H1 (cell line): ENCODE measurements at regions not wholly inside any gene's neighbourhood (a gene's known extent, or its start where the extent isn't known, plus 50 kb on each side); places are given as distances from the start of the nearest gene placed in this dataset.

Experiments
- CTCF ChIA-PET: fragments of 300-600 bp; sonication (Branson Sonifier 250); formaldehyde crosslinking; loops from one replicate; lab custom pipeline; 2021; ENCODE audit not compliant: partially characterized antibody; lab: Charles Lee
- POLR2A ChIA-PET: fragments of 300-600 bp; sonication (Branson Sonifier 250); formaldehyde crosslinking; loops from one replicate; lab custom pipeline; 2021; ENCODE audit warnings: inconsistent platforms; ENCODE audit not compliant: partially characterized antibody; lab: Charles Lee
- DNase-seq, 2 experiments: peaks; one replicate each; pipeline versions ENCODE4 v3.0.0 to v3.0.0-alpha.2; 2010 to 2022; ENCODE audit warnings: low spot score in 2 of 2, low read depth in 1 of 2, mixed read lengths in 1 of 2
- FAIRE-seq: peaks from 2 replicates; lab custom pipeline; 2011; peaks lifted over from hg19 to GRCh38; lab: Jason Lieb, UNC
- H2AFZ ChIP-seq: 2 replicates; pipeline ENCODE4 v1.8.1; 2012; ENCODE audit warnings: low read length, inconsistent platforms
- H2AK5ac ChIP-seq: 2 replicates; pipeline ENCODE4 v1.6.1; 2013; ENCODE audit warnings: low read depth, low read length
- H2BK120ac ChIP-seq: replicated peaks from 2 replicates; pipeline ENCODE3; 2013; ENCODE audit warnings: low read depth, low read length, inconsistent platforms
- H2BK12ac ChIP-seq: 2 replicates; pipeline ENCODE4 v1.6.1; 2013; ENCODE audit warnings: low read depth, low read length
- H2BK15ac ChIP-seq: 2 replicates; pipeline ENCODE4 v1.6.1; 2013; ENCODE audit warnings: low read length
- H2BK20ac ChIP-seq: 2 replicates; pipeline ENCODE4 v1.6.1; 2013; ENCODE audit warnings: low read length
- H2BK5ac ChIP-seq: 2 replicates; pipeline ENCODE4 v1.6.1; 2013; ENCODE audit warnings: low read depth, low read length
- H3K14ac ChIP-seq: 2 replicates; pipeline ENCODE4 v1.6.1; 2013; ENCODE audit warnings: inconsistent platforms; ENCODE audit not compliant: insufficient read length
- H3K18ac ChIP-seq: 2 replicates; pipeline ENCODE4 v1.6.1; 2013; ENCODE audit warnings: low read length; ENCODE audit errors: extremely low read depth
- H3K23ac ChIP-seq: 2 replicates; pipeline ENCODE4 v1.6.1; 2013; ENCODE audit warnings: inconsistent platforms; ENCODE audit not compliant: insufficient read length
- H3K23me2 ChIP-seq: 2 replicates; pipeline ENCODE4 v1.6.1; 2013; ENCODE audit warnings: low read depth, low read length
- H3K27ac ChIP-seq: 2 replicates; pipeline ENCODE4 v1.6.1; 2011; ENCODE audit warnings: low read depth, low read length, inconsistent platforms
- H3K27me3 ChIP-seq, 4 experiments: replicated peaks in 1 of 4; 1 replicate in 1 of 4; 2 replicates in 3 of 4; pipeline versions ENCODE4 v1.6.1 to v1.8.1; 2011 to 2013; ENCODE audit warnings: low read length in 3 of 4, mild to moderate bottlenecking in 3 of 4, inconsistent platforms in 2 of 4, mixed read lengths in 2 of 4, moderate library complexity in 1 of 4; ENCODE audit not compliant: control insufficient read depth in 3 of 4, insufficient read depth in 3 of 4; ENCODE audit errors: extremely low read depth in 1 of 4
- H3K36me3 ChIP-seq, 4 experiments: 2 replicates each; pipeline versions ENCODE4 v1.6.1 to v1.8.1; 2011 to 2013; ENCODE audit warnings: mild to moderate bottlenecking in 4 of 4, low read length in 3 of 4, moderate library complexity in 2 of 4, control low read depth in 1 of 4, inconsistent platforms in 1 of 4; ENCODE audit not compliant: insufficient read depth in 4 of 4, control insufficient read depth in 2 of 4
- H3K4ac ChIP-seq: replicated peaks from 2 replicates; pipeline ENCODE3; 2013; ENCODE audit warnings: low read length, low read depth, mixed read lengths, inconsistent platforms; ENCODE audit not compliant: insufficient read length
- H3K4me1 ChIP-seq, 4 experiments: replicated peaks in 1 of 4; 1 replicate in 1 of 4; 2 replicates in 3 of 4; pipeline versions ENCODE4 v1.6.1 to v1.8.1; 2011 to 2013; ENCODE audit warnings: low read length in 3 of 4, inconsistent platforms in 2 of 4, mixed read lengths in 1 of 4; ENCODE audit not compliant: insufficient read depth in 4 of 4, control insufficient read depth in 3 of 4
- H3K4me2 ChIP-seq, 2 experiments: 2 replicates each; pipeline versions ENCODE4 v1.6.1 to v1.8.1; 2011 to 2013; ENCODE audit warnings: low read depth in 2 of 2, low read length in 2 of 2, control low read depth in 1 of 2, inconsistent platforms in 1 of 2, mild to moderate bottlenecking in 1 of 2; ENCODE audit not compliant: insufficient read depth in 1 of 2
- H3K4me3 ChIP-seq, 4 experiments: fragments of 200-600, 300-600 bp in 1 of 4; sonication (generic), shearing (Covaris generic), sonication (Bioruptor Twin) in 1 of 4; 2 replicates each; pipeline versions ENCODE4 v1.5.1 to v1.8.1; 2011 to 2016; ENCODE audit warnings: low read length in 4 of 4, low read depth in 3 of 4, control low read depth in 2 of 4, inconsistent platforms in 2 of 4, mild to moderate bottlenecking in 2 of 4, mixed read lengths in 1 of 4, moderate library complexity in 1 of 4; ENCODE audit not compliant: insufficient read depth in 2 of 4; ENCODE audit errors: extremely low read depth in 1 of 4
- H3K56ac ChIP-seq: replicated peaks from 2 replicates; pipeline ENCODE3; 2013; ENCODE audit warnings: low read depth, mild to moderate bottlenecking, mixed read lengths, low read length, inconsistent platforms; ENCODE audit not compliant: insufficient read length
- H3K79me1 ChIP-seq: 2 replicates; pipeline ENCODE4 v1.6.1; 2013; ENCODE audit warnings: low read depth, low read length, control low read depth
- H3K79me2 ChIP-seq, 2 experiments: 2 replicates each; pipeline versions ENCODE4 v1.6.1 to v1.8.1; 2012 to 2013; ENCODE audit warnings: low read length in 2 of 2, mild to moderate bottlenecking in 2 of 2, inconsistent platforms in 1 of 2; ENCODE audit not compliant: insufficient read depth in 2 of 2, control insufficient read depth in 1 of 2
- H3K9ac ChIP-seq, 4 experiments: replicated peaks in 1 of 4; 1 replicate in 1 of 4; 2 replicates in 3 of 4; pipeline versions ENCODE4 v1.6.1 to v1.8.1; 2011 to 2013; ENCODE audit warnings: low read depth in 3 of 4, low read length in 3 of 4, control low read depth in 2 of 4, mild to moderate bottlenecking in 2 of 4, moderate library complexity in 2 of 4, inconsistent platforms in 1 of 4; ENCODE audit errors: extremely low read depth in 1 of 4
- H3K9me3 ChIP-seq, 2 experiments: 2 replicates each; pipeline versions ENCODE4 v1.6.1 to v1.8.1; 2012 to 2013; ENCODE audit warnings: mild to moderate bottlenecking in 2 of 2, moderate library complexity in 2 of 2, control low read depth in 1 of 2, inconsistent platforms in 1 of 2, low read depth in 1 of 2, low read length in 1 of 2, mixed read lengths in 1 of 2; ENCODE audit not compliant: insufficient read depth in 2 of 2
- H4K20me1 ChIP-seq, 2 experiments: replicated peaks in 1 of 2; 2 replicates each; pipeline versions ENCODE3 to v1.8.1; 2011 to 2013; ENCODE audit warnings: inconsistent platforms in 2 of 2, low read length in 2 of 2, mild to moderate bottlenecking in 1 of 2; ENCODE audit not compliant: insufficient read depth in 2 of 2, control insufficient read depth in 1 of 2
- H4K5ac ChIP-seq: 2 replicates; pipeline ENCODE4 v1.6.1; 2013; ENCODE audit warnings: low read length, low read depth, mixed read lengths, inconsistent platforms; ENCODE audit not compliant: insufficient read length
- H4K8ac ChIP-seq: 2 replicates; pipeline ENCODE4 v1.8.0; 2013; ENCODE audit warnings: mild to moderate bottlenecking, moderate library complexity, low read length, inconsistent platforms; ENCODE audit not compliant: insufficient read depth; ENCODE audit errors: extremely low read depth
- H4K91ac ChIP-seq: replicated peaks from 2 replicates; pipeline ENCODE3; 2013; ENCODE audit warnings: low read length, mixed read lengths, inconsistent platforms; ENCODE audit not compliant: insufficient read length
- BCL11A ChIP-seq, 2 experiments: IDR thresholded peaks; one replicate each; pipeline ENCODE4 v1.6.1; 2011; ENCODE audit warnings: low read depth in 2 of 2, low read length in 2 of 2, mild to moderate bottlenecking in 2 of 2
- CHD1 ChIP-seq: IDR thresholded peaks from 2 replicates; pipeline ENCODE4 v1.6.1; 2012; ENCODE audit warnings: low read depth, low read length, improper control_type of control experiment
- HDAC6 ChIP-seq: IDR thresholded peaks from one replicate; pipeline ENCODE4 v1.7.1; 2012; ENCODE audit warnings: low read depth, mild to moderate bottlenecking, inconsistent platforms, low read length, moderate library complexity
- KDM1A ChIP-seq: fragments of 200-600, 300-600 bp; sonication (generic); IDR thresholded peaks from 2 replicates; pipeline ENCODE4 v1.7.1; 2016; ENCODE audit warnings: mild to moderate bottlenecking, low read length, borderline replicate concordance
- POU5F1 ChIP-seq: IDR thresholded peaks from 2 replicates; pipeline ENCODE4 v1.6.1; 2011; ENCODE audit warnings: low read depth, mild to moderate bottlenecking, low read length, moderate library complexity
- RAD21 ChIP-seq, 2 experiments: IDR thresholded peaks in 1 of 2; conservative IDR thresholded peaks in 1 of 2; 2 replicates each; pipeline ENCODE4 v1.6.1; 2011; ENCODE audit warnings: low read depth in 2 of 2, low read length in 2 of 2, improper control_type of control experiment in 1 of 2, inconsistent platforms in 1 of 2, mild to moderate bottlenecking in 1 of 2, moderate library complexity in 1 of 2
- TAF1 ChIP-seq: IDR thresholded peaks from 2 replicates; pipeline ENCODE4 v1.6.1; 2011; ENCODE audit warnings: mild to moderate bottlenecking, low read depth, low read length
- WGBS, 2 experiments: shearing (Covaris generic) in 1 of 2; methylation state at CpG; one replicate each; pipeline versions ENCODE4 v1.1.6 to v1.1.7; 2013 to 2015; ENCODE audit warnings: low lambda C conversion rate in 2 of 2, mixed read lengths in 2 of 2, inconsistent platforms in 1 of 2, low coverage in 1 of 2, missing lambda C conversion rate in 1 of 2; ENCODE audit not compliant: insufficient replicate concordance in 2 of 2, insufficient coverage in 1 of 2, insufficient read length in 1 of 2; ENCODE audit errors: extremely low coverage in 1 of 2, missing lambda C conversion rate in 1 of 2; 5-methylcytosine and 5-hydroxymethylcytosine counted together

DNA sequence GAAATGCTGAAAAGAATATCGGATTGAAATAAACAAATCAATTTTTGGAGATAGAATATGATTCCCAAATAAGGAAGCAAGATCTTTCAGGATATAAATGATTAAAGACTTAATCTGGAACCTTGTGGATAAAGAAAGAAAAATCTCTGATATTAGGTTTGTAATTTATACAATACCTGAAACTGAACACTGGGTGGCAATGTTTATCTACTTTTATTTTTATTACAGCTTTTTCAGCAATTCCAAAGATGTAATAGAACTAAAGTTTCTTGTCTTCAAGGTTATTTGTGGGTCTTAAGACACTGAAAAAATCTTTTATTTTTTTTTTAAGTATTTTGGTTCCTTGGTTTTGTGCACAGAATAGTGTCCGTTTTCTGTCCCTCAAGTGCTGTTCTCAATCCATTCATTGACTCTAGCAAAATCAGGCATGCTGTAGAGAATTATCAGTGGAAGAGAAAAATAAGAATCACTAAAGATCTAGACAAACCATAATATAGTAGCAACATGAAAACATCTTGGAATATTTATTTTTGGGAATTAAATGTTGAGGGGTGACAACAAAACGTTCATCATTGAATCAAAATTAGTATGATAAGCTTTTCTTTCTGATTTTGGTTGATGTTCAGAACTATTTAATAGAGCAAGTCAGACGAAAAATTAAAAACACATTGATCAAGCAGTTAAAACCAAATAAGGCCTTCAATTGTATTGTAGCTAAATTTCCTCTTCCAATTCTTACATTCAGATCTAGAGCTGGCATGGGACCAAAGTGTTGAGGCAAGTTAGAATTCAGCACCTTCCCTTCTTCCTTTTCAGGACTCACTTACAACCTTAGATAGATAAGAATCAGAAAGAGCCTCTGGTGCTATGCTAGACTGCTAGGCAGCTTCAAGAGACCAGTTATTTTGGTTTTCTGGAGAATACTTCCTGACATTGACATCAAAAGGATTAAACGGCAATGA is 704.4 kb upstream of the PCDH20 start:
- H2BK120ac ChIP-seq, result no peak overlapping the region
- no peaks in the 10 kb centered on the region for H3K23me2 ChIP-seq
- ChIA-PET POLR2A (no interaction called here), CTCF (interaction anchor here (0.6 to 3.4 kb wide), 23 partner anchors 8 to 1111 kb away, joined by 3 to 48 read pairs (median 4); no protein-coding TSS in a partner anchor)
- no peak overlapping the region for H3K4ac ChIP-seq
- no peak overlapping the region for H2BK20ac ChIP-seq
- H4K20me1 ChIP-seq, result no peaks in the 10 kb centered on the region
- H3K4me1 ChIP-seq, result no peaks in the 10 kb centered on the region
- H3K9me3 ChIP-seq, result no peaks in the 10 kb centered on the region
- no peak overlapping the region for H3K4me3 ChIP-seq
- H2BK15ac ChIP-seq, result no peak overlapping the region
- H2AK5ac ChIP-seq, result no peak overlapping the region
- H3K9ac ChIP-seq, result no peak overlapping the region
- H4K5ac ChIP-seq, result no peak overlapping the region
- no peak overlapping the region for H3K18ac ChIP-seq
- WGBS, 2 experiments, result 62% methylated on average over 5 of the region's 5 CpGs; no CpG with 5 or more reads in 1 of the 2 experiments
- H3K23ac ChIP-seq, result no peak overlapping the region
- FAIRE-seq (no peak), DNase-seq (no peak)
- H3K4me2 ChIP-seq, result no peak overlapping the region
- no peak overlapping the region for H3K14ac ChIP-seq
- H2BK5ac ChIP-seq, result no peak overlapping the region
- no peak overlapping the region for H4K8ac ChIP-seq
- no peak overlapping the region for H4K91ac ChIP-seq
- H3K79me2 ChIP-seq, result no peaks in the 10 kb centered on the region
- H3K27ac ChIP-seq, result no peak overlapping the region
- no peaks in the 10 kb centered on the region for H3K79me1 ChIP-seq
- no peak overlapping the region for H2AFZ ChIP-seq
- no peaks in the 10 kb centered on the region for H3K36me3 ChIP-seq
- TF ChIP-seq RAD21 (IDR thresholded peaks at IDR 0.05 in 1 of 2, conservative IDR thresholded peaks at IDR 0.05 in 1 of 2; ENCODE audit: low read depth in 2 of 2, low read length in 2 of 2) (peak in 1 of 2 experiments; percentile 63), HDAC6 (no peak), TAF1 (no peak), CHD1 (no peak), POU5F1 (no peak), BCL11A (IDR thresholded peaks at IDR 0.05; ENCODE audit: low read depth in 2 of 2, low read length in 2 of 2) (no peak), KDM1A (no peak)
- TF ChIP-seq, all 59 proteins: peak for 1
- Histone ChIP-seq H3K27me3 (no peaks in the 10 kb centered on the region), H2BK12ac (no peak overlapping the region), H3K56ac (no peak overlapping the region)
